GM19468 (cell line): ENCODE measurements at regions not wholly inside any gene's neighbourhood (a gene's known extent, or its start where the extent isn't known, plus 50 kb on each side); places are given as distances from the start of the nearest gene placed in this dataset.
"Not testable (repeated sequence)": the region's sequence is repeated elsewhere in the genome, so short reads cannot be mapped to it uniquely, and the experiment has no call there.

ENCODE experiments used
- ATAC-seq: cut with Tn5 transposase; IDR thresholded peaks from one replicate; pipeline ENCODE4 v1.9.1; 2021; ENCODE audit warnings: mild to moderate bottlenecking, moderate library complexity, moderate number of reproducible peaks; ENCODE audit not compliant: unreplicated experiment; ENCODE audit errors: extremely low read depth

DNA sequence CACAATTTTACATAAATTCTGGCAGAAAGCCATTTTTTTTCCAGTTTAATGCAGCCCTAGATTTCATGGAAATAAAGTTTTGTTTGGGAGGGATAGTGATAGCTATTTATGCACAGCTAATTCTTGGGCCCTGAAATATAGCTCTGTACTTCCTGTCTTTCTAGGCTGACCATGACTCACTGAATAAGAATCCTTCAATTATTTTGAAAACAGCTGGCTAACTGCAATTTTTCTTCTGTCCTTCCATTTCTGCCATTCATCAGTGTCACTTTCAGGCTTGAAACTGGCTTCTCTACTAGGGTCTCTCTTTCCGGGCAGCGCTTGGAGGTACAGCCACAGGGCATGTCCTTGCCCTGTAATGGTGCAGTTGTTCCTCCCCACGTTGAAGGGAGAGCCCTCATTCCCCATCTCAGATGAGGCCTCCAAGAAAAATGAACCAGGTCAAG, 97.1 kb upstream of the TMEM178A start:
- ATAC-seq: no peak

DNA sequence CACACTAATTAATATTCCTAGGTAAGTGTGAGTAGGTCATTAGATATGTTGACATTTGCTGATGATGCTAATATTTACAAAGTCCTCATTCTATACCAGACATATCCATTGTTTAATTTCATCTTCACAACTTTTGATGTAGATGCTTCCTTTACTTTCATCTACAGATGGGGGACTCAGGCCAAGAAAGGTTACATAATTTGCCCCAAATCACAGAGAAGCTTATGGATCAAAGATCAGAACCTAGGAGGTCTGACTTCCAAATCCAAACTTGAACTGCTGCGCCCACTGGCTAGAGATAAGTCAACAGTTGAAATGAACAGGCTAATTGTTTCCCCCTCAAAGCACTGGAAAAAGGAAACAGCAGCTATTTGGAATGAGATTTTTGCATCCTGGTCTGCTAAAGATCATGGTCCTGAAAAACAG, 95.6 kb upstream of the TMEM178A start:
- ATAC-seq: no peak

DNA sequence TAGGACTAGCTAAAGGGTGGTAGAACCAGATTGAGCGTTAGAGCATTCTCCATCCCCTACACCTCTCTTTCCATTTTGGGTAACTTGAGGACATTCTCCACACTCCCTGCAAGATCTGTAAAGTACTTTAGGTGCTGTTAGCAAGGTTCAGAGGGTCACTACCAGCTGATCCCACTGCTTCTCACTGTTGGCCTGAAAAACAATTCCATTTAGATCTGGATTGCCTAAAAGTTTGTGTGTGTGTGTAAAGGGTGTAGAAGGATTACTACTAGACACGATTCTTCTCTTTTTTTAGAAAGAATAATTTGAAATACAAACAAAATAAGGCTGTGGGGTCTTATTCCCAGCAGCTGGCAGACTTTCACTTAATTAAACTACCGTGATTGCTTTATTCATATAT, 95.1 kb upstream of the TMEM178A start:
- ATAC-seq: no peak

DNA sequence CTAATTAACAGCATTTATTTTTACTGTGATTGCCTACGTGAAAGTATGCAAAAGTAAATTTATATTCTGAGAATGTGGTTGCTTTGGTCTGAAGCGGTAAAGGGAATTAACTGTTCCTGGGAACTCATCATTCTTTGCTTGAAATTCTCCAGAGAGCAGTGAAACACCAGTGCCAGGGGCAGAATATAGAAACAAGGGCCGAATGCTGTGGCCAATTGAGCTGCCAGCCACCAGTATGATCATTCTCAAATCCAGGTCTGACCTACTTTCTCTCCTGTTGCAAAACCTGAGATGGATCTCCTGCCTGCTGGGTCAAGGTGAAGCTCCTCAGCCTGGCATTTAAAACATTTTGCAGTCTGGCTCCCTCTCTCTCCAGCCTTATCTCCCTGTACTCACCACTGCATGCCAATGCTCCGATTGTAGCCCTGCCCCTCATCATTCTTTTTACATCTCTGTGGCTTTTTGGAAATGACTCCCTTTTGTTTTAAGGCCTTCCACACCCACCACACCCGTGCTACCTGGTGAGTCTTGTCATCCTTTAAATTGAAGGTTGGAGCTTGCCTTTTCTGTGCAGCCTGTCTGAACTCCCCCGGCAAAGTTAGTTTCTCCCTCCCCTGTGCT, 94.5 kb upstream of the TMEM178A start:
- ATAC-seq: no peak

DNA sequence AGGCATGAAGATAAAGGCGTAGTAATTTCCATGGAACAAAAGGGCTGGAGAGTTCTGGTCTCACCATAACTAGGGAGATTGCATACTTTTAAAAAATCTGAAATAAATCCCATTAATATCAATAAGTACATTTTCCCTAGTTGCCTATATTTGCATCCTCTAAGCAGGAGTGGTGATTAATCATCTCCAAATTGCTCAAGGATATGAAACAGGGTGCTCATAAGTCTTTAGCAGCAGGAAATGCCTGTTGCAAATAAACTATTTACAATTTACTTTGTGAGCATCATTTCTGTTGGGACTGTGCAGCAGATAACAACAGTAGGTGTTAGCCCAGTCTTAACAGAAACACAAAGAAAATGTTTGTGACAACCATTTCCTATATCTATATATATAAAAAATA, 92.4 kb upstream of the TMEM178A start:
- no peak for ATAC-seq

DNA sequence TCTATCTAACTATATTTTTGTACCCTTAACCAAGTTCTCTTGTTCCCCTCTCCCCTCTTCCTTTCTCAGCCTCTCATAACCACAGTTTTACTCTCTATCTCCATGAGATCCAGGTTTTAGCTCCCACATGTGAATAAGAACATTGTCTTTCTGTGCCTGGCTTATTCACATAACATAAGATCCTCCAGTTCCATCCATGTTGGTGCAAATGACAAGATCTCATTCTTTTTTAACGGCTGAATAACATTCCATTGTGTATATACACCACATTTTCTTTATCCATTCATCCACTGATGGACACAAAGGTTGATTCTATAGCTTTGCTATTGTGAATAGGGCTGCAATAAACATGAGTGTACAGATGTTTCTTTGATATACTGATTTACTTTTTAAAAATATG, 83.9 kb upstream of the TMEM178A start:
- ATAC-seq: no peak

DNA sequence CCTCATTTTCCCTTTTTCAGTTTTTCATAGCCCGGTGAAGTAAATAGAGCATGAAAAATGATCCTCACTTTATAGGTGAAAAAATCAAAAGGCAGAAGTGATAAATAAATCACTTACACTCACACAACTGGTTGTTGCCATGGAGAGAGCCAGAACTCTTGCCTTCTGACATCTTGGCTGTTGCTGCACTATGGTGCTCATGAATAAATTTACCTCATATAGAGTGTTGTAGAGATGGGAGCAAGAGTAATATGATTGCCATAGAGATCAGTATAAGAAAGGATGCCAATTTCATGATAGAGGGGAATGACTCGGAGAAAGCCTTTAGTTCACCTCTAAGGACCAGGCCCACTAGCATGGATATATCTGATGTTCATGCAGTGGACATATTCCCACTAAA, 82.5 kb upstream of the TMEM178A start:
- no peak for ATAC-seq

DNA sequence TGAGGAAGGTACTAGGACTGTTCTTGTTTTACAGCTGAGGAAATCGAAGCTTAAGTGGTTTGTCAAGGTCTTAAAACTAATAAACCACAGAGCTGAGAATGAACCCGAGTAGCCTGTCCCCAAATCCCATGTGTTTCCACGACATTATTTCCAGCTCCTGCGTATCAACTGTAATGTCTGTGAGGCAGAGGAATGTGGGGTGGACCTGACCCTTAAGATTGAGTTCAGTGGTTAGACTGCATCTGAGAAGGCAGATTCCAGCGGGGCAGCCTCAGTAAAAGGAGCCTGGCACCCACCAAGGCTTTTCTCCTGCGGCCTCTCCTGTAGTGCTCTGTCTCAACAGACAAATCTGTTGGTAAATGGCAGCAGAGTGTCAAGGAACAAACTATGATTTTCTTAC, 81.9 kb upstream of the TMEM178A start:
- no peak for ATAC-seq

DNA sequence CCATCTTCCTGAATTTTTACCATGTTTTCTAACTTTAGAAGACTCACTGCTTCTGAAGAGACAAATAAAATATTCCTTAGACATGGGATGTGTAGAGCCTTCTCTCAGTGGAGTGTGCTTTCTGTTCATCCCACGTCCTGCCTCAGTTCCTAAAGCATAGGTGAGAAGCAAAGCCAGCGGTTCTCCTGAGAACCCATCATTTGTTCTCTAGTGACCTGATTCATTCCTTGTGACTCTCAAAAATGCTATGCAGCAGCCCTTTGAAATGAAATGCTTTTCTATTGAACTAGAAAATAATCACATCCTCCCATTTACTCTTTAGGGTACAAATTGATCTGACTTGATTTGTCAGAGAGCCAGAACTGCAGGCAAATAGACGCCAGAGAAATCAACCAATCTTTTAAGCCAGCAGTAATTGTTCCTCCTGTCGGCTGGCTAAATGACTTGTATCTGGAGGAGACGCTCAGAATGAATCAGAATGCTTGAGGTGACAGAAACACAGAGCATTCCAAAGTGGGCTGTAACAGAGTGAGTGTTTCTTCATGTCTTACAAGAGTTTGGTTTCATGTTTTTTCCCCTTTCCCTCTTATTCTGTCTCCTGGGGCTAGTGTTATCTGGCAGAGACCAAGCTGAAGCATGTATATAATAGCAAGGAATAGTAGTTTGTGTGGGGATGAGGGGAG, 81.3 kb upstream of the TMEM178A start:
- ATAC-seq: no peak

DNA sequence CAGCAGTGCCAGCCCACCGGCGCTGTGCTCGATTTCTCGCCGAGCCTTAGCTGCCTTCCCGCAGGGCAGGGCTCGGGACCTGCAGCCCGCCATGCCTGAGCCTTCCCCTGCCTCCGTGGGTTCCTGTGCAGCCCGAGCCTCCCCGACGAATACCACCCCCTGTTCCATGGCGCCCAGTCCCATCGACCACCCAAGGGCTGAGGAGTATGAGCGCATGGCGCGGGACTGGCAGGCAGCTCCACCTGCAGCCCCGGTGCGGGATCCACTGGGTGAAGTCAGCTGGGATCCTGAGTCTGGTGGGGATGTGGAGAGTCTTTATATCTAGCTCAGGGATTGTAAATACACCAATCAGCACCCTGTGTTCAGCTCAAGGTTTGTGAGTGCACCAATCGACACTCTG, 80.2 kb upstream of the TMEM178A start:
- not testable (repeated sequence) for ATAC-seq

DNA sequence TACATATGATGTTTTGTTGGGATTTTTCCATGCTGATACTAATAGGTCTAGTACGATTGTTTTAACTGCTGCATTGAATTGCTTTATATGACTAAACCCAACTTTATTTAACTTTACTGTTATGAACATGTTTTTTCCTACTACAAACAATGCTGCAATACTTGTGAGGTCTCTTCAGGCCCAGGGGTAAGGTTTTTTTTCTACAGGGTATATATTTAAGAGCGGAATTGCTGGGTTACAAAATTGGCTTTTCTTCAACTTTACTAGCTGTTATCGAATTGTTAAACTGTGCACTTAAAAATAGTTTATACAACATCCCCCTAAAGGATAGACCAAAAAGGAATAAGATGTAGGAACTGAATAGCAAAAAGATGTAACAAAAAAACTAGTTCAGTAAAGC, 78.5 kb upstream of the TMEM178A start:
- no peak for ATAC-seq

DNA sequence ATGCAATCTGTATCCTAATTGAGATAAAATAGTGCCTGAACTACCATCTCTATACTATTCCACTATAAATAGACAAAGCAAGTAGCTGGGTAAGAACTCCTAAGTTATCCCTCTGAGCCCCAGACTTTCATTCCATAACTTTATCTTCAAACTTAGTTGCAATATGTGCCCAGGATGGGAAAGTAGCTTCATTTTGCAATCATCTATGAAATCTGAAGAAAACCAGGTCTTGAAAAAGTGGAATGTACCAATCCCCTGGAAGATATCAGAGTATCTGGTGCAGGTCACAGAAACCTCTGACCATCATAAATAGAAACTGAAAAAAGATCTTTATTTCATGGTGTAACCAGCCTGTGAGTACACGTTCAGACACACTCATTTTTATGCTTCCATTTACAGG, 78.1 kb upstream of the TMEM178A start:
- no peak for ATAC-seq

DNA sequence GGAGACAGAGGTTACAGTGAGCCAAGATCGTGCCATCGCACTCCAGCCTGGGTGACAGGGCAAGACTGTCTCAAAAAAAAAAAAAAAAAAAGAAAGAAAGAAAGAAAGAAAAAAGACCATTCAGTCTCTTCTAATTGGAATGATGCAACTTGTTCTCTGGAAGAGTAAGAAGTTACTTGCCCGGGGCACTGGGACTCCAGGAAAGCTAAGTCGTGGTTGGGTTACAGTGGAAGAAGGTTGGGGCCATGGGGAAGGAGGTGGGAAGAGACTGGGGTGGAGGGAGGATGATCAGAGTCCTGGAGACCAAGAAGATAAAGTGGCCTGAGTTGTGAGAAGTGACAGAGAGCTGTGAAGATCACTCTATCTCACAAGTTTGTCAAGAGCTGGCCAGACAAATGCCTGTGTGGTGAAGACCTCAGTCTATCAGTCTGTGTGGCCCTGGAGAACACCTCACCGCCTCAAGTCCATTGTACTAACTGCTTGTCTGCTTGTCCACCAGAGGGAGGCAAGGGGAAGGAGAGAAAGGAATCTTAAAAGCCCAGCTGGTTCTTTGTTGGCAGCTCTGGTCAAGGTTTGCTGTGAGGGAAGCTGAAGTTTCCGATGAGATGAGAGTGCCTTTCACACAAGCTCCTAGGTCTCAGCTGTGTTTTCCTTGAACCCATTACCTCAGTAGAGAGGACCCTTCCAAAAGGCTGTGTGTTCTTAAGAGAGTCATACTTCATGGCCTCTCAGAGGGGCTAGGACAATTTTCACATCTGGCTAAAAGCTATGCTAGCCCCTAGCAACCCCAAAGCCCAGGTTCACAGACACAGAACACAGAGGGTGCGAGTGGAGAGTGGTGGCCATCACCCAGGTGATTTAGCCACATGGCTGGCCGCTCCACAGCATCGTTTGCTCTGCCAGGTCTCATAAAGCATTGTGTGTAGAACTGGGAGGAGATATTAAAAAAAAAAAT, 72.0 kb upstream of the TMEM178A start:
- no peak for ATAC-seq

DNA sequence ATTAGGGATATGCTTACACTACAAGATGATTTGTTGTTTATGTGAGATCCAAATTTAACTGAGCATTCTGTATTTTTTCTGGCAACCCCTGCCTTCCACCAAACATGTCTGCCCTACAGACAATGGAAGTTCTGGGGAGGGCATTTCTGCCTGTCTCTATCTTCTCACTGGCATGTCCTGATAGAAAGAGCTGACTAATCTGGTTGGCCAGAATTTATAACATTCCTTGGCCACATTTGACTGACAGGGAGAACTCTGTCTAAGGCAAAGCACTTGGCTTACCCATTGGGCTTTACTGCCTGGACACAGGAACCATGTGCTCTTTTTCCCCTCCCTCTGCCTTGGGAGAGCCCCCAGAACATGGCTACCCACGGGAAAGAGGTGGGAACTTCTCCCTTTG, 70.6 kb upstream of the TMEM178A start:
- ATAC-seq: no peak

DNA sequence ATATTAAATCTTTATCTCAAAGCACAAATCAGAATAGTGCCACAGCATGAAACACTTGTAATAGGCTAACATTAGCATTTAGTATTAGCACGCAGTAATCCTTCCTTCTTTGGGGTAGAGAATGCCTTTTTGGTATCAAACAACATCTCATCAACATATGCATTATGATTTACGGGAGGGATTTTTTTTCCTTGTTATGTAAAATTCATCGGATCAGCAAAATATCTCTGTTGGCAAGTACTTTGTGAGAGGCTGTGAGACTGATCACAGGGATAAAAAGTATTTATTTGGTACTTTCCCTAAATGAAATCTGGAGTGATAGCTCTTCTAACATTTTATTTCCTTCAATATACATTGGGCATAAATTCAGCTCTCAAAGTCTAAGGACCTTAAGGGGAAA, 68.4 kb upstream of the TMEM178A start:
- no peak for ATAC-seq

DNA sequence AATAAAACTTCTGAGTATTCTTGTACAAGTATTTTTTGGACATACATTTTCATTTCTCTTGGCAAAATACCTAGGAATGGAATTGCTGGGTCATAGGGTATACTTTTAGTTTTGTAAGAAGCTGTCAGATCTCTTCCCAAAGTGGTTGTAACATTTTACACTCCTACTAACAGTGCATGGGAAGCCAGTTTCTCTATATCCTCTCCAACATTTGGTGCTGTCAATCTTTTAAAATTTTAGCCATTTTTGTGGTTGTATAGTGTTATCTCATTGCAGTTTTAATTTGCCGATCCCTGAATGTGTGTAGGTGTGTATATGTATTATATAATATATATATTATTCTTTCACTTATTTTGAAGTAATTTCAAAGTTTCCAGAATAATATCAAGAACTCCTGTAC, 63.1 kb upstream of the TMEM178A start:
- no peak for ATAC-seq

DNA sequence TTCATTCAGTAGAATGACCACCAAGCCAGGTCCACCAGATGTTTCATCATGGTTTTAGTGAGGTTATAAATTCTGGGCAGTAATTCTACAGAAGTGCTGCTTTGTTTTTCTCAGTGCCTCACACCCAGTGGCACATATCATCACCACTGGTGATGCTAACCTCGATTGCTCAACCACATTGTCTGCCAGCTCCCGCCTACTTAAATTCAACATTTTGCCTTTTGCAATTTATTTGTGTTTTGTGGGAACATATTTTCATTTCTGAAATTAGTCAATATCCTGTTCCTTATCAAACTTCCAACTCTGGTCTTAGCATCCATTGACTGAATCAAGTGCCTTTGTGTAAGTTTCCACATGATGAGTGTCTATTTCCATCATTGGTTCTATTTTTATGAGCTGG, 62.3 kb upstream of the TMEM178A start:
- no peak for ATAC-seq

DNA sequence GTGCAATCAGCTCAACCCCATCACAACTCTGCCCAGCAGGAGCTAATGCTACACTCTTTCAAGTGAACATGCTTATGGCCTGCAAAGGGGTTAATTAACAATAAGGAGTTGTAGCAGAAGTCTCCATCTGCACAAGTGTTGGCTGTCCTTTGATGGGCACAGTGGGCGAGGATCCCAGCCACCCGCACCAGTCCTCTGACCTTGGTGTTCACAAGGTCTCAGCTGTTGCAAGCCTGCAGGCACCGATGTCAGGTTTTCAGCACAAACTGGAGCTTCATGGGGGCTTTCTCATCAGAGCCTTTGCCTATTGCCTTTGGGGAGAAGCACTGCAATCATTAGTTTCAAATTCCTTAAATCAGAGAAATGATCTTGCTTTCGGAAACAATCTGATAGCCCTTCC, 60.9 kb upstream of the TMEM178A start:
- no peak for ATAC-seq

DNA sequence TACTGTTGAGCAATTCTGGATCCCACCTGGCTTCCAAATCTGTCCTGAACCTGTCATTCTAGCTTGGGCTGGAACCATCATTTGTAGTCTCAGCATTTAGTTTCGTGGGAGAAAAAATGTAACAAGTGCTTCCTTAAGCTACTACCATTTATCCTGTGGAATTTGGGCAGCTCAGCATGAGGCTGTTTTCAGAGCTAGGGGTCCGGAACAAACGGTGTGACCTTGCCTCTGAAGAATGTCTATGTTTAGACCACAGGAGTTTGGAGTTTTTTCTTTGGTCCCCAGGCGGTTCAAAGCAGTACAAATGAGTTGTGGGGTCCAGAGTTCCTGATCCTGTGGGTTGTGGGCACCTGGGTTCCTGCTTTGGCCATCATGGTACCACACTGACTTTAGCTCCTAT, 59.1 kb upstream of the TMEM178A start:
- ATAC-seq: no peak

DNA sequence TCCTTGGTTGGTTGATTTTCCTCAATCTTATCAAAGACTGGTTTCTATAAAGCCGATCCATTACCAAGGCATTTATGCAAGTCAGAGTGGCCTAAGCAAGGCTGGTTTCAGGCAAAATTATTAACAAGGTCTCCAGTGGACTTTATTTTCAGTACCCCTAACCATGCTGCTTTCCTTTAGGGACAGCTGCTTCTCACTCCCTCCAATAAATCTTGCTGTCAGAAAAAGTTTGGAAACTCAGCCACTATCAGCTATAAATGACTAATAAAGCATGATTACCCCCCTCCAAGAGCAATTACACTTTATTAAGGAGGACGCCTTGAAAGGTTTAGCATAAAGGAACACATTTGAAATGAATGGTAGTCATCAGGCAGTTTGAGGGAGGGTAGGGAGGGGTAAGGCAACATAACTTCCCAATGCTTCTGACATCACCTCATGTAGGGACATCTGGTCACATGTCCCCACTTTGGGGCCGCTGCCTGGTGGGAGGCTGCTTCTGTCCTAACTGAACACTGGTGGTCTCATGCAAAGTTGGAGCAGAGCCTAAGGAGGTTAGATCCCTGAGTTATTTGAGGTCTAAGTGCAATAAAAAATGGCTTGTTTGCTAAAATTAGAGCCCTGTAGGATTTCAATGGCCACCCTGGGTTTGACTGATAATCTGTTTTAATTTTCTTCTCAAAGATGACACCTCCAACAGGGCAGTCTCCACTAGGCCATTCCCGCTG, 58.0 kb upstream of the TMEM178A start:
- no peak for ATAC-seq

DNA sequence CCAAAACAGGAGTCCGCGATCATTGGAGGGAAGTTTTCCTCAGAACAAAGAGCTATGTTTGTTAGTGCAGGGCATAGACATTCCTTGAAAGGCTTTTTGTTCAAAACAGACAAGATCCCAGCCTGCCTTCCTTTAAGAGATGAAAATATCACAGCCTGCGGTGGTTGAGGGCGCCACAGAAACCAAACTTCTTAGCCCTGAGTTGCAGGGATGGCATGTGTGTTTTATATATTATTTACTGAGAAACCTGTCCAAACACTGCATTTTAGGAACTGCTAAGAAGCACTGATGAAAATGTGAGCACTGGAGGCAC, 57.5 kb upstream of the TMEM178A start:
- no peak for ATAC-seq
